ENCODE measurements at regions not wholly inside any gene's neighbourhood (a gene's known extent, or its start where the extent isn't known, plus 50 kb on each side); places are given as distances from the start of the nearest gene placed in this dataset.

GRCh38 chr6:49052901-49053300 lies 410.2 kb downstream of the MMUT start:
- WGBS, 2 donors (ENCODE audit: low coverage in 1 of 2), result 73 to 90% methylated on average over 2 of the region's 2 CpGs
- no peak for DNase-seq
- no peak for TF ChIP-seq POLR2AphosphoS5 (IDR thresholded peaks at IDR 0.05)
- no peak for TF ChIP-seq POLR2A (IDR thresholded peaks at IDR 0.05)
- TF ChIP-seq CTCF (IDR thresholded peaks at IDR 0.05), result no peak
- no peak for TF ChIP-seq EP300 (IDR thresholded peaks at IDR 0.05; ENCODE audit: low read depth)
- Histone ChIP-seq H3K4me3 (no peak overlapping the region), H3K27me3 (no peaks in the 10 kb centered on the region), H3K4me1 (no peaks in the 10 kb centered on the region), H3K9me3 (no peaks in the 10 kb centered on the region), H3K36me3 (no peaks in the 10 kb centered on the region), H3K27ac (no peak overlapping the region)
- intact Hi-C loops (cut with DNase I; ENCODE audit: low total_unique reads), result no loop called here
- in situ Hi-C loops (cut with MboI; ENCODE audit: low pct_ligation_motif_present in 1 of 4, low pct_unique_long_range_greater_than_20kb in 1 of 4, low sequenced_read_pairs in 3 of 4), result no loop called here

GRCh38 chr6:49051281-49051680 lies 411.8 kb downstream of the MMUT start:
- no peak for TF ChIP-seq EP300 (IDR thresholded peaks at IDR 0.05; ENCODE audit: low read depth)
- no peaks in the 10 kb centered on the region for H3K36me3 ChIP-seq
- in situ Hi-C loops (cut with MboI; ENCODE audit: low pct_ligation_motif_present in 1 of 4, low pct_unique_long_range_greater_than_20kb in 1 of 4, low sequenced_read_pairs in 3 of 4), result no loop called here
- no peak overlapping the region for H3K27ac ChIP-seq
- intact Hi-C loops (cut with DNase I; ENCODE audit: low total_unique reads), result no loop called here
- no peak for DNase-seq
- no peak overlapping the region for H3K4me3 ChIP-seq
- no peaks in the 10 kb centered on the region for H3K27me3 ChIP-seq
- 50 to 68% methylated on average over 1 of the region's 1 CpG for WGBS, 2 donors (ENCODE audit: low coverage in 1 of 2)
- no peaks in the 10 kb centered on the region for H3K9me3 ChIP-seq
- H3K4me1 ChIP-seq, result no peaks in the 10 kb centered on the region

DNA sequence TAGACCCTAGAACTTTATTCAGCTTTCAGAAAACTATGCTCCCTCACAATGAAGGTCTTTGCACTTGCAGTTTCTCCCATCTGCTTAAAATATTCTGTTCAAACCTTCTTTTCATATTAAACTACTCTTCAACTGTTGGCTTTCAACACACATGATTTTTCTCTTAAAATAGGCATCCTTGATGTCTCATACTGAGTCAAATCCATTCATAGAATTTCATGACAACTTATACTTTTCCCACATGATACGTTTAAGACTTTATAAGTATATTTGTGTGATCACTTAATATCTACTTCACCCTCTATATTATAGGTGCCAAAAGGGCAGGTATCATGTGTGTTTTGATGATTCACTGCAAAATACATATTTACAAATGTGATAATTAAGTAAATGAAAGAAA lies 412.5 kb downstream of the MMUT start:
- intact Hi-C loops (cut with DNase I; ENCODE audit: low total_unique reads), result no loop called here
- 71 to 80% methylated on average over 1 of the region's 1 CpG for WGBS, 2 donors (ENCODE audit: low coverage in 1 of 2)
- TF ChIP-seq POLR2AphosphoS5 (IDR thresholded peaks at IDR 0.05) (no peak), POLR2A (IDR thresholded peaks at IDR 0.05) (no peak), EP300 (IDR thresholded peaks at IDR 0.05; ENCODE audit: low read depth) (no peak), CTCF (IDR thresholded peaks at IDR 0.05) (no peak)
- Histone ChIP-seq H3K27me3 (no peaks in the 10 kb centered on the region), H3K9me3 (no peaks in the 10 kb centered on the region), H3K27ac (no peak overlapping the region), H3K36me3 (no peaks in the 10 kb centered on the region), H3K4me1 (no peaks in the 10 kb centered on the region), H3K4me3 (no peak overlapping the region)
- in situ Hi-C loops (cut with MboI; ENCODE audit: low pct_ligation_motif_present in 1 of 4, low pct_unique_long_range_greater_than_20kb in 1 of 4, low sequenced_read_pairs in 3 of 4), result no loop called here
- DNase-seq, result no peak

DNA sequence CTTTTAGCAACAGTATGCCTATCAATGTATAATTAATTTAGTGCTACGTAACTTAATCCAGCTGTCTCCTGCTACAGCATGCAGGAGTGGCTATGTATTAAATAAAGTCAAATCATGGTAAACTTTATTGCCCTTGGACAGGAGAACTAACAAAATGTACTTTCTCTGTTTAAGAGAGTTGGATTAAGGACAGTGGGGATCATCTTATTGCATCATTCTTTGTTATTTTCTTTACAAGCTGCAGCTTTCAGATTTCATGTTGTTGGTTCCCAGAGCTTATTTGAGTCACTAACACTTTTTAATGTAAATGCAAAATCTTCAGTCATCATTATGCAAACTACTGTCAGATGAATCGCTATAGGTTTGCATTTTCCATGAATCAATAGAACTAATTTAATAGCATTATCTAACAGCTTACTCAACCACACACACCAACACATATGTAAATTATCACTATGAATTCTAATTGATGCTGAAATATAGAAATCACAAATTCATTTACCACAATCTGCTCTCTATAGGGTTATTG lies 424.7 kb downstream of the MMUT start:
- TF ChIP-seq EP300 (IDR thresholded peaks at IDR 0.05; ENCODE audit: low read depth) (no peak), POLR2AphosphoS5 (IDR thresholded peaks at IDR 0.05) (no peak), POLR2A (IDR thresholded peaks at IDR 0.05) (no peak), CTCF (IDR thresholded peaks at IDR 0.05) (no peak)
- Histone ChIP-seq H3K9me3 (no peaks in the 10 kb centered on the region), H3K4me3 (no peak overlapping the region), H3K4me1 (no peaks in the 10 kb centered on the region), H3K27ac (no peak overlapping the region), H3K27me3 (no peaks in the 10 kb centered on the region), H3K36me3 (no peaks in the 10 kb centered on the region)
- intact Hi-C loops (cut with DNase I; ENCODE audit: low total_unique reads) (no loop called here), in situ Hi-C loops (cut with MboI; ENCODE audit: low pct_ligation_motif_present in 1 of 4, low pct_unique_long_range_greater_than_20kb in 1 of 4, low sequenced_read_pairs in 3 of 4) (no loop called here)
- WGBS, 2 donors (ENCODE audit: low coverage in 1 of 2), result 55 to 64% methylated on average over 2 of the region's 2 CpGs
- no peak for DNase-seq
